GM21360 (cell line): ENCODE measurements at regions not wholly inside any gene's neighbourhood (a gene's known extent, or its start where the extent isn't known, plus 50 kb on each side); places are given as distances from the start of the nearest gene placed in this dataset.

Experiments
- ATAC-seq: cut with Tn5 transposase; IDR thresholded peaks from one replicate; pipeline ENCODE4 v1.9.1; 2021; ENCODE audit warnings: mild to moderate bottlenecking, moderate library complexity; ENCODE audit not compliant: unreplicated experiment

DNA sequence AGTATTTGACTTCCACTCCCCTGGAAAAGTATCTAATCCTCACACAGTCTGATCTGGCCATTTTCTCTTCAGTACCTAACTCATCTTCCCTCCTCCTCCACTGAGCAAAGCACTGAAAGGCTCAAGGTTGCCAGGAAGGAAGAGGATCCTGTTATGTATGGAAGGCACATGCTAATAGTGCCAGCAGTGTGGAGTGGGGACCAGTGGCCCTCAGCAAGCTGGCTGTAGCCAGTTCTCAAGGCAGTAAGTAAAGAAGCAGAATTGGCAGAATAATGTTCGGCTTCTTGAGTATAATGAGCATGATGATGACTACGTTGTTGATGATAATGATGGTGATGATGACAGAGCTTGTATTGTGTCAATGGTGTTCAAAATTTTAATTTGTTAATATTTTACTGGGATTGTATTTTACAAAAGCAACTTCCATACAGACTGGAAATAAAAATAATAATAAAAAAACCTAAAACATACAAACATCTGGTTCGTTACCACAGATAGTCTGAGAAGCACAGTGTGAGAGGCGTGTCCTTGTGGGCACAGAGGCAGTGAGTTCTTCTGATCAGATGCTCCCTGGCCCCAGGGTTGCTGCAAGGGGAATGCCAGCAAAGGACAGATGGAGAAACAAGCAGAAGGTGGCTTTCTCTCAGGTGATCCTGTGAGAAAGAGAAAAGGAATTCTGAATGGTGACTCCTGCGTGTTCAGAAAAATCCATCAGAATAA, 528.8 kb downstream of the CMPK2 start:
- no peak for ATAC-seq

DNA sequence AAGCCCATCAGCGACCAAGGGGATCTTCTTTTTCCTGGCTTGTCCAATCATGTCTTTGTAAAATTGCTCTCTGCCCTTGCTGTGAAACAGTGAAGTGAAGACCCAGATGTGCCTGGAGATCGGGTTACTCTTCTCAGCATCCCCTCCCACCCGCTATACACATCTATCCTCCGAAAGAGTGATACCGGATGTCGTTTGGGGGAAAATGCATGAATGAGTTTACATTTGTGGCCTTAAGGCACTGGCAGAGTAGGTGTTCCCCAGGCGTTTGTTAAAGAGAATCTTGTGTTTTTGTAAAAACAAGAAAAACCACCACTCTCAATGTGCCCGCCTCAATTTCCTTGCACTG, 528.3 kb downstream of the CMPK2 start:
- no peak for ATAC-seq

DNA sequence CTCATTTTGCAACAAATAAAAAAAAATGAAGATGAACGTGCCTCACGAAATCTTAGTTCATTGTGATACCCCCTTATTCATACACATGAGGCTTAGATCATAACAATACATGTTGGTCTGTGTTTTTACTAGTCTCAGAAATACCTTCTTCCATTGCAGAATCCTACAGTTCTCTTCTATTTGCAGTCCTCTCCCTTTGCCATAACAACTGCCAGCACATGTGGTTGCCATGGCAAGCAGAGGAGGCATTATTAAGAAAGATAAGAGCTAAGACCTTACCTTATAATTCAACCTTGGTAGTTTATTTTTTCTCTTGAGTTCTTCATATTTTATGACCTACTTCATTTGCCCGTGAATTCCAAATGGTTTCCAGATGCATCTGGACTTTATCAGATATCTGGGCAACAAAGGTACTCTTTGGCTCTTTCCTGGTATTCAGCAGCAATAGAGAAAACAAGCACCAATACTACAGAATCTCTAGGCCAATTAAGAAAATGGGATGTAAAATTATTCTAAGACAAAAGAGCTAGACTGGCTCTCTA, 524.0 kb downstream of the CMPK2 start:
- no peak for ATAC-seq

DNA sequence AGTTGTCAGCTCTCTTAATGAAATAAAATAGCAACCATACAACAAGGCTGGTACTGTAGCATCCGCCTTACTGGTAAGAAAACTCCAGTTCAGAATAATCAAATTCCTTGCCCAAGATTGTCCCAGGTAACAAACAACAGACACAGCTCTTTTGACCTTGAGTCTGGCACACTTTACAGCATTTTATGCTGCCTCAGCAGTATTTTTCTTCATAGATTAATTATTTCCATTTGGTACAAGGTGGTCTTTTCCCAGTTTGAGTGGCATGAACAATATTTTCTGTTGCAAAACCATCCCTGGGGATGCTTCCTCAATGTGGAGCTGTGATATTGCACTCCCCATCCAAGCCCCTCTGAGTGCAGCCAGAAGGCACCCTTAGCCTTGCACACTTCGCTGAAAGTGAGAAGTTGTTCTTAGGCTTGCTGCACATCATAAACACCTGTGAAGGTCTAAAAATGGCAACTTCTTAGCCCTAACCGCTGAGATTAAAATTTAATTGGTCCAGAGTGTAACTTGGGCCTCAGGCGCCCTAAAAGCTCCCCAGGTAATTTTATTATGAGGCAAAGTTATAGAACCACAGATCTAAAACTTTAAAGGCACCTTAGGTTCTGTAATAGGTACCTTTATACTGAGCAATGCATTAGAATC, 523.3 kb downstream of the CMPK2 start:
- no peak for ATAC-seq

DNA sequence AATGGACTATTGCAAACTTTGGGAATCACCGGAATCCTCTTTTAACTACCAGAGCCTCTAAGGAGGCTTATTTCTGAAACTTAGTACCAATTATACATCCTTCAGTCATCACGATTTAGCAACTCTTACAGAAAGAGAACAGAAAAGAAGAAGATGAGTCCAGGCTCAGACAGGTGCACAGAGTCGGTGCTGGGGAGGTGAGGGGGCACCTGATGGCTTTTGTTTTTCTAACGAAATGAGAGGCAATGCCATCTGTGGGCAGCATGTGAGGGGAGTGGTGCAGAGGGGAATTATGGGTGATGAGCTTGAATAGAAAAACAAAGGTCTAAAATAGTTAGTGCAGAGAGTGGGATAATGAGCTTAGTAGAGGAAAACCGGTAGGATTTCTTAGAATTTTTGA, 522.6 kb downstream of the CMPK2 start:
- no peak for ATAC-seq

DNA sequence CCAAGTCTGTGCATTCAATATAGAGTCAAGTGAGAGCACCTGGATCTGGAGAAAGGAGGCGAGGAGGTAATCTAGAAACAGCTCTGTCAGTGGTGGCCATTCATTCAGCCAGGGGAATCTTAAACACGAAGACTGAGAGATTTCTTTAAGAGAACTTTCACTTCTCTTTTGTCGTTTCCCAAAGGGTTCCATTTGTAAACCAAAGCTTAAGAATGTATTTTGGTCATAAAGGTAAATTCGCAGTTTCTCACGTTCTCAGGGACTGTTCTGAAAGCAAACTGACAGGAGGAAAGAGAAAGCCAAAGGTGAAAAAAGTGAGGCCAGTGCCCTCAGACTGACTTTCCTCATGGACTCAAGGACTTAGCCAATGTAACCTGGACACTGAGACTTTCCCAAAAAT, 513.5 kb downstream of the CMPK2 start:
- ATAC-seq, result peak; percentile 80

DNA sequence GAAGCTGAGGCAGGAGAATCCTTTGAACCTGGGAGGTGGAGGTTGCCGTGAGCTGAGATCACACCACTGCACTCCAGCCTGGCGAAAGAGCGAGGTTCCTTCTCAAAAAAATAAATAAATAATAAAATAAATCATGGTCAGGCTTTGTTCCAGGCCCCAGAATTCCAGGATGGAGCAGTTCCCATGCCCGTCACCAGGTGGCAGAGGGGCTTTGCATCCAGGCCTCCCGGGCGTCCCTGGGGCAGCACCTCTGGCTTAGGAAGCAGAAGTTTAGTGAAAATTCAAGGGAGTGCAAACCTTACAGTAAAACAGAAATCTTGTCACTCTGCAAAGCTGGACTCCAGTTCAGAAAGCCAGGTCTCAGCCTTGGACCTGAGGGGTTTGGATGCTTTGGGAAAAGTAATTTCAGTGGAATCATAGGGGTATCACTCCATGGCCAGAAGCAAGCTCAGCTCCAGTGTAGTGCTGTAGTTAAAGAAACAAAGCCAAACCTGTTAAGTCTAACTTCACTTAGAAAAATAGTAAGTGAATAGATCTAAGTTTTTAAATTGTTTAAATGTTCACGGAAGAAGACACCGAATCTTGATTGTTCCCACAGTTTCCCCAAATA, 512.7 kb downstream of the CMPK2 start:
- no peak for ATAC-seq

DNA sequence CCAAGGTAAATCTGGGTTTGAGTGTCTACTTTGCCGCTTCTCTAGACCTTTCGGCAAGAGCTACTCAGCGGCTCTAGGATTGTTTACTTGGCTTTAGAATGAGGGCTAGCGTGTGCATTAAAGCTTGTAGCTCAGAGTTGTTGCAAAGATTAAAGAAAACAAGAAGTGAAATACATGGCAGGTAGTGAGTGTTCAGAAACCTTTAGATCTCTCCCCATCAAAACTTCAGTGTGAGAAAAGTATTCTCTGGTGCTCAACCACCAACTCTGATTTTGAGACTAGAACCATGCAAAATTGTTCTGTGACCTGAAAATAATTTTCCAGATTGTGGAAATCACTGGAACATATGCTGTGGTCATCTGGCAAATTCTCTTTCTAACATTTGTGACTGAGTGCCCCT, 512.0 kb downstream of the CMPK2 start:
- peak; percentile 68 for ATAC-seq

DNA sequence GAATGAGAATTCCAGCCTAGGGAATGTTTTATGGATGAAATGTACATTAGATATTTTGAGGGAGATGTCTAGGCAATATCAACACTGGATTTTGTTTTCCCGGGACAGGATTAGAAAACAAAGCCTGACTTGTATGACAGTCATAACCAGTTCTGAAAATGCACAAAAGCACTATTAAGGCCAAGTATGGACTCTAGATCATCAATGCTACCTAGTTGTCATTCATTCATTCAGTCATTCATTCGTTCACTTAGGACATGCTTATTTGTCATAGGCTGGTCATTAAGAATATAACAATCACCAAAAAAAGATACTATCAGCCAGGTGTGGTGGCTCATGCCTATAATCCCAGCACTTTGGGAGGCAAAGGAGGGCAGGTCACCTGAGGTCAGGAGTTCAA, 511.2 kb downstream of the CMPK2 start:
- no peak for ATAC-seq

DNA sequence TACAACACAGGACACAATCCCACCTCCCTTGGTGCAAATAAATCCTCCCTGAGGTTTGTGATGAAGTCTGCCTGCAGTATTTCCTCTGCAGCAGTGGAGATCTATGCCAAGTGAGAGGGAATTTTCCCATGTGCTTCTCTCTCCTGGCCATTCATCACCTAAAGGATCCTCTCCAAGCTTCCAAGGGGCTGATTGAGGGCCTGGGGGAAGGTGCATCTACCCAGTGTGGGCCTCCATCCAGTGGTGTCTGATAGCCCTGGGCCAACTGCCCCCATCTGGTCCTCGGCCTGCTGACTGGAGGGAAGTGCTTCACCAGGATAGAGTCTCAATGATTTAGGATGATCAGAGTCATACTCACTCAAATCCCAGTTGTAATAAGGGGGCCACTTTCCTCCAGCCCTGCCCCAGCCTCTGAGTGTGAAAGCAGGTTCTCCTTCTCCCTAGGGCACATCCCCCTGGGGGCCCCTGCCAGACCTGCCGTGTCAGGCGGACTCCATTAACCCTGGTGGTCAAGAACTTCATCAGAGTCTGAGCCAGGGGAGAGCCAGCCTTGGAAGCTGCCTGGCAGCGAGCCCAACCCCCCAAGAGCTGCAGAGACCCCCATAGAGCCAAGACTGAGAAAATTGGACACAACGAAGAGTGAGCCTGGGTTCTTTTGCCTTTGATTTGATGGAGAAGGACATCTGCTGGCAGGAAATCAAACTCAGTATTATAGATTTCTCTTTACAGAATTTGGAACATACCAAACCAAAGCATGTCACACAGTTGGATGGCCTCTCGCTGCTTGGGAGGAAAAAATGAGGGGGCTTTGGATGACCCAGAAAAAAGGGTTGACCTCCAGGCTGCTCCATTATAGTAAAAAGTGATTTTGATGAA, 509.6 kb downstream of the CMPK2 start:
- ATAC-seq, result no peak

DNA sequence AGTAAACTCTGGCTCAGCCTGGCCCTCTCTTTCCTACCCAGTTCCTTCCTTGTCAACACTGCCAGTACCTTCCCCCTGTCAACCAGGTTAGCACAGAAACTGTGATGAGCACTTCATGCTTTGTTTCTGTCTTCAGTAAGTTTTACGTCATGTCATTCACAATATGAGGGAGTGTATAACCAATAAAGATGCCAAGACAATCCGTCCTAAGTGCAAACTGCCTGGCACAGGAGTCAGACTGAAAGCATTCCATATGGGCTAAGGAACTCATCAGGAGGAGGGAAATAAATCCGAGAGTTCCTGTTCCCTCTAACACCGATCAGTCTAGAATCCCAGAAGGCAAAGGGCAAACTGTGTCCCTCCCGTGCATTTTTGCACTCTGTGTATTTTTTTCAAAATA, 507.2 kb downstream of the CMPK2 start:
- ATAC-seq, result no peak

DNA sequence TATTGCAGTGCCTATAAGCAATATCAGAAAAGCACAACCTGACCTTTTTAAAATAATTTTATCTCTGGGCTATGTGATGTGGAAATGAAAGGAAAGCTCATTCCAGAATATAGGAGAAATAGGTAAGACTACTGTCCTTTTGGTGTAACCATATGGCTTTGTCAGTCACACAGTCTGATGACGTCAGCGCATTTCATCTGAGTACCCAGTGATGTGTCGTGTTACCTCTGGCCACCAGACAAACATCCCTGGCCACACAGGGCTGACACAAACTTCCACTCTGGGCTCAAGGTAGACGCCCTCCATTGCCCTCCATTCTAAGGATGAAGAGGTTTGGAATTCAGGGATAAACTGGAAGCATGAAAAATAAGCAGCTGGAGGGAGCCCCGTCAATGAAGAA, 506.7 kb downstream of the CMPK2 start:
- ATAC-seq, result no peak

DNA sequence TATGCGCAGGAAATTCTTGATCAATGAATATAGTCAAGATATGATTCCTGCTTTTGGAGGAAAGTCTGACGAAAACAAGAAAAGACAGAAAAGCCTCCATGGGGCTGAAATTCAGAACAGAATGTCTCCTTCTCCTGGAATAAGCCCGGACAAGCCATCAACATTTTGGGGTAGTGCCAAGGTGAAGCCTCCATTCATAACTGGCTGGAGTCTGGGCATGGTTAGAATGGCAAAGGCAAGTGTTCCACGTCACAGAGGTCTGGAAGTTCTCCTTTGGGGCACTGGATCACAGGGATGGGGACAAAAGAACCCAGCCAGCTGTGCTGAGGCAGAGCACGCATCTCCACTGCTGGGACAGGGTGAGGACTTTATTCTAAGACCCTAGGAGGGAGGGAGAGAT, 505.7 kb downstream of the CMPK2 start:
- no peak for ATAC-seq

DNA sequence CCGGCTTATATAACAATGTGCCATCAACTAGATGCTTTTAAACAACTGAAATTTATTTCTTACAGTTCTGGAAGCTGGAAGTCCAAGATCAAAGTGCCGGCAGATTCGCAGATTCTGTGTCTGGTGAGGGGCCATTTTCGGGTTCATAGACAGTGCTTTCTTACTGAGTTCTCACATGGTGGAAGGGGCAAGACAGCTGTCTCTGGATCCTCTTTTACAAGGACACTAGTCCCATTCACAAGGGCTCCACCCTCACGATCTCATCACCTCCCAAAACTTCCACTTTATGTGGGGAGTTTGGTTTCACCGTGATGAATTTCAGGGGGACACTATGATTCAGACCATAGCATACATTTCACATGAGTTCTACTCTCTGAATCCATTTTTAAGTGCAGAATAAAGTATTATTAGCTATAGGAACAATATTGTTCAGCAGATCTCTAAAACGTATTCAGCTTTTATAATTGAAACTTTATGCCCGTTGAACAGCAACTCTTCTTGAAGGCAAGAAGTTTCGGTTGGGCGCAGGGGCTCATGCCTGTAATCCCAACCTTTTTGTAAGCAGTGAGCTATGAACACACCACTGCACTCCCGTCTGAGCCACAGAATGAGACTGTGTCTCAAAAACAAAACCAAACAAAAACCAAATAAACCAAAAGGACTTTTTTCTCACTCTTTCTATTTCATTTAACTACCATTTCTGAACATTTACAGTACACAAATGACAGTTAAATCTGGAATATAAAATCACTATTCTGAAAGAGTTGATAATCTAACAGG, 502.8 kb downstream of the CMPK2 start:
- ATAC-seq, result no peak

DNA sequence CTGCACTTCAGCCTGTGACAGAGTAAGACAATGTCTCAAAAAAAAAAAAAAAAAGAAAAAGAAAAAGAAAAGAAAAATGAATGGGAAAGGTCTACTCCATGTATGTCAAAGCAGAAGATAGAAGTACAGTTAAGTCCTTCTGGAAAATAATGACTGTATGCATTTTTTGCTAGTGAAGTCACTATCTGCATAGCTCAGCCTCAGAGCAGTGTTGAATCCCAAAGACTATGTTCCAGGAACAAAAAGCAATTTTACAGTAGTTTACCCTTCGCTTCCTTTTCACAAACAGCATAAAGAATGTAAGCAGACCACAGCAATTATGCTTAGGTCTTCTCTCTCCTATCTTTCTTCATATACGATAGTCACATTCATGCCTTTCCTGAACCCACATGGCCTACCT, 497.4 kb downstream of the CMPK2 start:
- no peak for ATAC-seq

DNA sequence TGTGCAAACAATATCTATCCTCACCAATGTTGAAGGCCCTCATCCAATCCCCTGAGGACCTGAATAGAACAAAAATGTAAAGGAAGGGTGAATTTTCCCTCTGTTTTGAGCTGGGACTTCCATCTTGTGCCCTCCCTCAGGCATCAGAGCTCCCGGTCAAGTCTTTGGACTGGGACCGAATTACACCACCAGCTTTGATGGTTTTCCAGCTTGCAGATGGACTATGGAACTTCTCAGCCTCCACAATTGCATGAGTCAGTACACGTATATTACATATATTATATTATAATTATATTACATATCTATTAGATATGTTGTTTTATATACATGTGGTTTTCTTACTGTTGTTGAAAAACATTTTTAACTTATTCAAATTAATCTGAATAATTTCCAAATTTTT, 496.4 kb downstream of the CMPK2 start:
- no peak for ATAC-seq

DNA sequence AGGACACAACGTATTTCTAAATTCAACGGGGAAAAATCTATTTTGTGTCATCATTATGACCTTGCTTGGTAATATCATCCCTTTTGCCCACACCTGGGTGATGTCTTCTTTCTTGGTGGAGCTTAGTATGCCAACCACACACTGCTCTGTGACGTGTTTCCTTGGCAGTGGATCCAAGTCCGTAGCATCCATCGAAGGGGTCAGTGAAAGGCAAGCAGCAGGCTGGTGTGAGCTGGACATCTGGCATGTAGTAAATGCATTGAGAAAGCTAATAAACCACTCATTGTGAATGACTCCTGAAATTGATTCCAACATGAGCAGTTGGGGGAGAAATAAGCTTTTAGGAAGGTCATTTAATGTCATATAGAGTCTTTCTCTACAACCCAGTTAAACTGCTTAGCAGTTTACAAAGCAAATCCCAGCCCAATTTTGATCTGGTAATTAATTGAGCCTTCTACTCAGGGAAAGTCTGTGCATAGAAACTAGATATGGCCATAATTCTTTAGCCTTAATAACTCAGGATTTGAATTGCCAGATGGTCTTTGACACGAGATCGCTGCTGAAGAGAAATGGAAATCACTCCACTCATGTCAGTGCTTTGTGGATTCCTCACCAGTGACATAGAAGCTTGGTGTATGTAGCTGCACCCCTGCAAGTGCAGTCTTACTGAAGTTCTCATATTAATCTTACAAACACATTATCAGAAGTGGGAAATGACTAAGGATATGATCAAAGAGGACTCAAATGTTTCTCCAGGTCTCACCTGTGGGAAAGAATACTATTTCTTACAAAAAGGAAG, 494.8 kb downstream of the CMPK2 start:
- ATAC-seq, result no peak

DNA sequence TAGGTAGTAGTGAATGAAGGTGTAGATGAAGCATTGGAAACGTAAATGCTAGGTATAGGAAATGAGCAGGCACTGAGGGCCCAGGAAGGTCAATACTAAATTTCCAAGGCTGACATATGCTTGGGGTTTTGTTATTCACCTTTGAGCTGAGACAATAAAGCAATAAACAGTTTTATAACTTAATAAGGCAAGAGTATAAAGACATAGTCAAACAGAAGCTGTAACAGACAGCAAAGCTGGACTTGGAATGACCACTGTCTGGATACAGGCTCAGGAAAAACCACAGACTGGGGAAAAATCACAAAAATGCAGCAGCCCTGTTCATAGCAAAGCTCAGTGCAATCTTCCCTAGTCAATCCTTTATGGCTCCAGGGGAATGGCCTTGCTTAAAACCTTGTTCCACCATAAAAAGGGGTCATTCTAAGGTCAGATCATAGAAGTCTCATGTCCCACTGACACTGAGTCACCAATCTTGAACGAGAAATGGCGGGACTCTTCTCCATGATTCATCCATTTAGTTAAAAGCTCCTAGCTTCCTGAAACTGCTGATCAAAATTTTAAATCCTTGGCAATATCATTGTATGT, 493.3 kb downstream of the CMPK2 start:
- ATAC-seq, result no peak

DNA sequence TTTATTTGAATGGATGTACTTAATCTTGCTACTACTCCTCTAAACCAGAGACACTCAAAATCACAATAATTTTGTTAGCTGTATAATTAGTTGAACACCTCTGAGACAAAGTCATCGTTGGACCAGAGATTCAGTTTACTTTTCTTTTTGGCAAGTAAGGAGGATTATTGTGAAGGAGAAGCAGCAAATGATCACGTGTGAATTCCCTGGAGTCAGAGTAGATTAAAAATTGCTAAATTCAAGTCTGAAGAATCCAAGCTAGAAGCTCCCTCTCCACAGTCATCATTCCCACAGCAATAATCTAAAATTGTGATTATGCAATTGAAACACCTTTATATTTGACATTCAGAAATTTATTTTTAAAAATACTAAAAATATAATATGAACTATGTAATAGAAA, 484.4 kb downstream of the CMPK2 start:
- ATAC-seq, result no peak
